NCI-H460 (cell line): ENCODE measurements at regions not wholly inside any gene's neighbourhood (a gene's known extent, or its start where the extent isn't known, plus 50 kb on each side); places are given as distances from the start of the nearest gene placed in this dataset.
"Not testable (repeated sequence)": the region's sequence is repeated elsewhere in the genome, so short reads cannot be mapped to it uniquely, and the experiment has no call there.

ENCODE experiments used
- DNase-seq: peaks from one replicate; pipeline ENCODE4 v3.0.0-alpha.2; 2016; ENCODE audit warnings: low read depth; ENCODE audit errors: extremely low read depth

GRCh38 chr10:93127642-93128215 is 54.0 kb downstream of the CYP26A1 start:
- not testable (repeated sequence) for DNase-seq

- DNase-seq, result no peak
These were observed 58.3 kb downstream of the CYP26A1 start for GRCh38 chr10:93131986-93132385.

- no peak for DNase-seq
These were observed 64.6 kb downstream of the CYP26A1 start for GRCh38 chr10:93138113-93138870.

GRCh38 chr10:93139059-93139655 is 65.5 kb downstream of the CYP26A1 start:
- DNase-seq, result no peak

GRCh38 chr10:93142534-93142933 is 68.8 kb downstream of the CYP26A1 start:
- DNase-seq, result no peak

- no peak for DNase-seq
These were observed 69.6 kb downstream of the CYP26A1 start for GRCh38 chr10:93143281-93143680.

- no peak for DNase-seq
These were observed 72.6 kb downstream of the CYP26A1 start for GRCh38 chr10:93146336-93146735.

GRCh38 chr10:93147281-93147680 is 73.6 kb downstream of the CYP26A1 start:
- no peak for DNase-seq

GRCh38 chr10:93148476-93148875 is 74.8 kb downstream of the CYP26A1 start:
- no peak for DNase-seq

- no peak for DNase-seq
These were observed 76.1 kb downstream of the CYP26A1 start for GRCh38 chr10:93149761-93150160.

- DNase-seq, result no peak
These were observed 76.6 kb downstream of the CYP26A1 start for GRCh38 chr10:93150289-93150688.

- no peak for DNase-seq
These were observed 77.4 kb downstream of the CYP26A1 start for GRCh38 chr10:93150990-93151547.

- DNase-seq, result no peak
These were observed 78.4 kb downstream of the CYP26A1 start for GRCh38 chr10:93152136-93152535.

- DNase-seq, result no peak
These were observed 80.8 kb downstream of the CYP26A1 start for GRCh38 chr10:93154531-93154930.

GRCh38 chr10:93160140-93160539 is 86.4 kb downstream of the CYP26A1 start:
- DNase-seq, result no peak

GRCh38 chr10:93160829-93161228 is 87.1 kb downstream of the CYP26A1 start:
- no peak for DNase-seq

- no peak for DNase-seq
These were observed 91.7 kb downstream of the CYP26A1 start for GRCh38 chr10:93165367-93165766.

- DNase-seq, result no peak
These were observed 92.4 kb downstream of the CYP26A1 start for GRCh38 chr10:93166134-93166533.

GRCh38 chr10:93171837-93172236 is 98.1 kb downstream of the CYP26A1 start:
- DNase-seq, result no peak

- DNase-seq, result no peak
These were observed 100.5 kb downstream of the CYP26A1 start for GRCh38 chr10:93173967-93174845.

- no peak for DNase-seq
These were observed 101.8 kb downstream of the CYP26A1 start for GRCh38 chr10:93175490-93175889.
